HCT116 (cell line): ENCODE measurements at regions not wholly inside any gene's neighbourhood (a gene's known extent, or its start where the extent isn't known, plus 50 kb on each side); places are given as distances from the start of the nearest gene placed in this dataset.
"Not testable (repeated sequence)": the region's sequence is repeated elsewhere in the genome, so short reads cannot be mapped to it uniquely, and the experiment has no call there.

Experiments used
- ATAC-seq: fragments of 200-7000 bp; cut with Tn5 transposase; 2 replicates; pipeline ENCODE4 v1.9.1; 2020; ENCODE audit warnings: mild to moderate bottlenecking, moderate library complexity
- BruUV-seq: library from RNA; stranded (reverse); fragments of 400-500 nt; replicated peaks from 2 replicates; lab custom pipeline; 2021; lab: Mats Ljungman, UMichigan
- CTCF ChIA-PET: fragments of 300-600 bp; sonication (Branson Sonifier 250); formaldehyde crosslinking; loops from one replicate; lab custom pipeline; 2021; ENCODE audit warnings: antibody characterized with exemption; lab: Charles Lee
- POLR2A ChIA-PET: fragments of 300-600, 350-600 bp; sonication (Branson Sonifier 250); formaldehyde crosslinking; loops from one replicate; lab custom pipeline; 2021; ENCODE audit warnings: antibody characterized with exemption; lab: Charles Lee
- RAD21 ChIA-PET, 2 experiments: fragments of 300-600 bp; sonication (Branson Sonifier 250); formaldehyde crosslinking; loops; one replicate each; lab custom pipeline; 2023; ENCODE audit warnings: low total read pairs in 2 of 2; ENCODE audit not compliant: uncharacterized antibody in 2 of 2, unreplicated experiment in 2 of 2, low non-redundant PET in 1 of 2; lab: Charles Lee
- DNase-seq: peaks from one replicate; pipeline ENCODE4 v3.0.0-alpha.2; 2010; ENCODE audit warnings: low read depth, low spot score
- H2AFZ ChIP-seq: fragments of 200-600 bp; shearing (Covaris generic), sonication (generic); 2 replicates; pipeline ENCODE4 v1.6.1; 2017; ENCODE audit warnings: low read depth, mixed run types, mixed read lengths, antibody characterized with exemption, low read length; ENCODE audit not compliant: poor library complexity, severe bottlenecking
- H3K27ac ChIP-seq: 2 replicates; pipeline ENCODE4 v1.5.1; 2012; ENCODE audit warnings: low read depth, low read length
- H3K27me3 ChIP-seq: fragments of 200-600 bp; sonication (generic); 2 replicates; pipeline ENCODE4 v1.6.1; 2016; ENCODE audit warnings: mixed run types, low read length, mixed read lengths; ENCODE audit not compliant: insufficient read depth
- H3K36me3 ChIP-seq, 2 experiments: fragments of 200-500 bp in 1 of 2; fragments of 200-600 bp in 1 of 2; sonication (Bioruptor generic) in 1 of 2; sonication (generic) in 1 of 2; 2 replicates each; pipeline versions ENCODE4 v1.5.1 to v1.6.1; 2014 to 2016; ENCODE audit warnings: low read length in 2 of 2, inconsistent platforms in 1 of 2, mixed read lengths in 1 of 2, mixed run types in 1 of 2; ENCODE audit not compliant: insufficient read depth in 2 of 2, control insufficient read depth in 1 of 2
- H3K4me1 ChIP-seq, 2 experiments: fragments of 200-600 bp in 1 of 2; sonication (generic) in 1 of 2; 2 replicates each; pipeline versions ENCODE4 v1.5.1 to v1.6.1; 2012 to 2017; ENCODE audit warnings: low read length in 2 of 2, inconsistent platforms in 1 of 2, mild to moderate bottlenecking in 1 of 2, mixed read lengths in 1 of 2, mixed run types in 1 of 2, moderate library complexity in 1 of 2; ENCODE audit not compliant: insufficient read depth in 2 of 2, control insufficient read depth in 1 of 2
- H3K4me2 ChIP-seq: fragments of 200-600 bp; sonication (generic); 2 replicates; pipeline ENCODE4 v1.6.1; 2017; ENCODE audit warnings: mixed run types, low read length, mixed read lengths
- H3K4me3 ChIP-seq, 2 experiments: fragments of 200-600 bp in 1 of 2; sonication (generic) in 1 of 2; replicated peaks in 1 of 2; 2 replicates each; pipeline ENCODE4 v1.5.1; 2011 to 2016; ENCODE audit warnings: low read length in 2 of 2, control low read depth in 1 of 2, low read depth in 1 of 2, mild to moderate bottlenecking in 1 of 2, mixed read lengths in 1 of 2, mixed run types in 1 of 2
- H3K79me2 ChIP-seq: fragments of 200-600 bp; sonication (generic); 2 replicates; pipeline ENCODE4 v1.6.1; 2017; ENCODE audit warnings: mild to moderate bottlenecking, mixed run types, low read length, moderate library complexity, mixed read lengths; ENCODE audit not compliant: insufficient read depth
- H3K9ac ChIP-seq: fragments of 200-600 bp; sonication (generic); 2 replicates; pipeline ENCODE4 v1.6.1; 2016; ENCODE audit warnings: low read length, mixed read lengths
- H3K9me2 ChIP-seq: fragments of 200-600 bp; sonication (generic), shearing (Covaris generic); 2 replicates; pipeline ENCODE4 v1.6.1; 2017; ENCODE audit warnings: mixed run types, mild to moderate bottlenecking, moderate library complexity; ENCODE audit not compliant: insufficient read depth
- H3K9me3 ChIP-seq, 2 experiments: fragments of 200-500 bp in 1 of 2; fragments of 200-600 bp in 1 of 2; sonication (Bioruptor generic) in 1 of 2; sonication (generic) in 1 of 2; 2 replicates each; pipeline ENCODE4 v1.6.1; 2014 to 2017; ENCODE audit warnings: low read length in 2 of 2, mixed read lengths in 2 of 2, inconsistent platforms in 1 of 2, low read depth in 1 of 2, mild to moderate bottlenecking in 1 of 2, mixed run types in 1 of 2, moderate library complexity in 1 of 2; ENCODE audit not compliant: control insufficient read depth in 1 of 2, insufficient read depth in 1 of 2
- H4K20me1 ChIP-seq: fragments of 200-600 bp; sonication (generic), shearing (Covaris generic); 2 replicates; pipeline ENCODE4 v1.6.1; 2017; ENCODE audit warnings: mixed run types, mild to moderate bottlenecking, moderate library complexity; ENCODE audit not compliant: insufficient read depth
- ATF3 ChIP-seq: IDR thresholded peaks from 2 replicates; pipeline ENCODE4 v1.6.1; 2012
- CEBPB ChIP-seq: IDR thresholded peaks from 2 replicates; pipeline ENCODE4 v1.6.1; 2012; ENCODE audit warnings: low read depth
- EZH2 ChIP-seq: fragments of 200-600 bp; sonication (generic); IDR thresholded peaks from 2 replicates; pipeline ENCODE4 v1.6.1; 2017; ENCODE audit warnings: antibody characterized with exemption, mixed run types
- EZH2phosphoT487 ChIP-seq: fragments of 200-600 bp; IDR thresholded peaks from 2 replicates; pipeline ENCODE4 v1.6.1; 2018; ENCODE audit warnings: antibody characterized with exemption, borderline replicate concordance
- FOSL1 ChIP-seq: IDR thresholded peaks from 2 replicates; pipeline ENCODE4 v1.6.1; 2012; ENCODE audit warnings: low read depth
- TCF7L2 ChIP-seq: IDR thresholded peaks from 2 replicates; pipeline ENCODE4 v1.7.0; 2011; ENCODE audit warnings: borderline replicate concordance, inconsistent platforms; ENCODE audit not compliant: insufficient read depth, insufficient read length; ENCODE audit errors: extremely low read depth
- YY1 ChIP-seq: IDR thresholded peaks from 2 replicates; pipeline ENCODE4 v1.6.1; 2011; ENCODE audit warnings: low read length, low read depth, moderate library complexity, mild to moderate bottlenecking; ENCODE audit not compliant: insufficient replicate concordance; ENCODE audit errors: extremely low read depth
- intact Hi-C: fragments of 100-400 bp; cut with micrococcal nuclease; formaldehyde crosslinking; loops from 2 replicates; pipeline ENCODE4 v1.10.0; 2022

GRCh38 chr11:13614918-13615317 is 53.5 kb upstream of the FAR1 start:
- DNase-seq, H3K27ac ChIP-seq, H3K4me3 ChIP-seq, BruUV-seq, H3K9me3 ChIP-seq, H3K9me2 ChIP-seq, H3K4me2 ChIP-seq, H4K20me1 ChIP-seq, H3K27me3 ChIP-seq, H3K36me3 ChIP-seq, H2AFZ ChIP-seq, H3K9ac ChIP-seq, CTCF ChIA-PET, H3K4me1 ChIP-seq, ATAC-seq, POLR2A ChIA-PET, RAD21 ChIA-PET, intact Hi-C loops, H3K79me2 ChIP-seq: not testable (repeated sequence)

- no peaks in the 10 kb centered on the region for H3K36me3 ChIP-seq
- no peaks in the 10 kb centered on the region for H3K4me1 ChIP-seq
- H3K79me2 ChIP-seq: no peaks in the 10 kb centered on the region
- no peak for ATAC-seq
- ChIA-PET CTCF (no interaction called here), POLR2A (no interaction called here), RAD21 (no interaction called here)
- H4K20me1 ChIP-seq: no peaks in the 10 kb centered on the region
- no peaks in the 10 kb centered on the region for H3K27me3 ChIP-seq
- H3K4me3 ChIP-seq: no peak overlapping the region
- H3K9me2 ChIP-seq: no peaks in the 10 kb centered on the region
- BruUV-seq: no TSS peak
- H3K27ac ChIP-seq: no peak overlapping the region
- H3K4me2 ChIP-seq: no peak overlapping the region
- intact Hi-C loops: no loop called here
- DNase-seq: no peak
- no peak overlapping the region for H3K9ac ChIP-seq
- no peaks in the 10 kb centered on the region for H3K9me3 ChIP-seq
- TF ChIP-seq TCF7L2 (no peak), EZH2 (no peak), ATF3 (no peak), FOSL1 (no peak), YY1 (no peak), CEBPB (no peak), EZH2phosphoT487 (no peak)
- H2AFZ ChIP-seq: no peak overlapping the region
These were observed 59.8 kb upstream of the FAR1 start for GRCh38 chr11:13608656-13609055.
